Mesendoderm (in vitro differentiated cells): ENCODE measurements at regions not wholly inside any gene's neighbourhood (a gene's known extent, or its start where the extent isn't known, plus 50 kb on each side); places are given as distances from the start of the nearest gene placed in this dataset.

Experiments used
- DNase-seq: peaks from one replicate; pipeline ENCODE4 v3.0.0; 2013
- H2AK5ac ChIP-seq: 2 replicates; pipeline ENCODE4 v1.6.1; 2013; ENCODE audit warnings: low read length, inconsistent platforms
- H2BK120ac ChIP-seq: 2 replicates; pipeline ENCODE4 v1.6.1; 2013; ENCODE audit warnings: low read depth, mild to moderate bottlenecking, low read length, moderate library complexity, mixed read lengths
- H2BK15ac ChIP-seq: replicated peaks from 2 replicates; pipeline ENCODE4 v1.6.1; 2013; ENCODE audit warnings: low read depth, mild to moderate bottlenecking, moderate library complexity
- H2BK5ac ChIP-seq: 2 replicates; pipeline ENCODE4 v1.6.1; 2013; ENCODE audit warnings: low read length, inconsistent platforms
- H3K18ac ChIP-seq: 2 replicates; pipeline ENCODE4 v1.6.1; 2013; ENCODE audit warnings: mild to moderate bottlenecking, low read length, mixed read lengths
- H3K23ac ChIP-seq: one replicate; pipeline ENCODE4 v1.6.1; 2013; ENCODE audit warnings: low read length
- H3K27ac ChIP-seq: 2 replicates; pipeline ENCODE4 v1.5.1; 2013; ENCODE audit warnings: low read depth, mild to moderate bottlenecking, inconsistent platforms, low read length, moderate library complexity
- H3K27me3 ChIP-seq: 2 replicates; pipeline ENCODE4 v1.6.1; 2013; ENCODE audit warnings: low read length, control low read depth, mild to moderate bottlenecking, inconsistent platforms; ENCODE audit not compliant: insufficient read depth, poor library complexity
- H3K36me3 ChIP-seq: 2 replicates; pipeline ENCODE4 v1.6.1; 2013; ENCODE audit warnings: low read length, inconsistent platforms; ENCODE audit not compliant: control insufficient read depth, insufficient read depth
- H3K4ac ChIP-seq: one replicate; pipeline ENCODE4 v1.6.1; 2013; ENCODE audit warnings: low read depth, mild to moderate bottlenecking, low read length, moderate library complexity
- H3K4me1 ChIP-seq: 2 replicates; pipeline ENCODE4 v1.6.1; 2013; ENCODE audit warnings: low read depth, low read length, inconsistent platforms; ENCODE audit not compliant: control insufficient read depth
- H3K4me2 ChIP-seq: 2 replicates; pipeline ENCODE4 v1.6.1; 2013; ENCODE audit warnings: low read length
- H3K4me3 ChIP-seq: 2 replicates; pipeline ENCODE4 v1.5.1; 2013; ENCODE audit warnings: mild to moderate bottlenecking, low read length
- H3K56ac ChIP-seq: one replicate; pipeline ENCODE4 v1.6.1; 2013; ENCODE audit warnings: low read length
- H3K79me1 ChIP-seq: 2 replicates; pipeline ENCODE4 v1.6.1; 2013; ENCODE audit warnings: low read length, inconsistent platforms
- H3K79me2 ChIP-seq: 2 replicates; pipeline ENCODE4 v1.6.1; 2013; ENCODE audit warnings: mild to moderate bottlenecking, low read length; ENCODE audit not compliant: control insufficient read depth, insufficient read depth
- H3K9ac ChIP-seq: 2 replicates; pipeline ENCODE4 v1.6.1; 2013; ENCODE audit warnings: low read length, inconsistent platforms
- H4K5ac ChIP-seq: one replicate; pipeline ENCODE4 v1.6.1; 2013; ENCODE audit warnings: low read length
- H4K8ac ChIP-seq: one replicate; pipeline ENCODE4 v1.6.1; 2013; ENCODE audit warnings: low read depth, mild to moderate bottlenecking, control low read depth, low read length, moderate library complexity
- WGBS: extraction: QIAGEN DNeasy Blood & Tissue Kit; methylation state at CpG from one replicate; pipeline ENCODE4 v1.1.7; 2013; ENCODE audit warnings: low lambda C conversion rate, missing lambda C conversion rate; ENCODE audit not compliant: insufficient coverage; ENCODE audit errors: extremely low coverage; 5-methylcytosine and 5-hydroxymethylcytosine counted together

DNA sequence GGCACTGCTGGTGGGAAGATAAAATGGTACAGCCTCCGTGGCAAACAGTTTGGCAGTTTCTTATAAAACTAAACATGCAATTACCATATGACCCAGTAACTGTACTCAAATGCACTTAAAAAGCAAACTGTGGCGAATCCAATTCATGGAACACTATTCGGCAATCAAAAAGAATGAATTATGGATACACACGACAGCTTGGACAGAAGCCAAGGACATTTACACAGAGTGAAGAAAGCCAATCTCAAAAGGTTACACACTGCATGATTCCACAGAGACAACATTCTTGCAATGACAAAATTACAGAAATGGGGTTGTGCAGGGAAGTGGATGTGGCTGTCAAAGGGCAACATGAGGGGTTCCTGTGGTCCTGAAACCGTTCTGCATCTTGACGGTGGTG lies 122.1 kb upstream of the IQSEC1 start:
- Histone ChIP-seq H3K79me1 (no peaks in the 10 kb centered on the region), H3K27ac (no peak overlapping the region), H2BK15ac (no peak overlapping the region), H2BK5ac (no peak overlapping the region), H3K79me2 (no peaks in the 10 kb centered on the region), H3K4me3 (no peak overlapping the region), H3K27me3 (no peaks in the 10 kb centered on the region), H2BK120ac (no peak overlapping the region), H3K9ac (no peak overlapping the region), H2AK5ac (no peak overlapping the region), H4K8ac (no peak overlapping the region), H3K36me3 (no peaks in the 10 kb centered on the region), H3K56ac (no peak overlapping the region), H3K4ac (no peak overlapping the region), H3K23ac (no peak overlapping the region), H4K5ac (no peak overlapping the region), H3K4me1 (no peaks in the 10 kb centered on the region), H3K18ac (no peak overlapping the region), H3K4me2 (no peak overlapping the region)
- WGBS = no CpG with 5 or more reads among the region's 6 CpGs
- DNase-seq = no peak

DNA sequence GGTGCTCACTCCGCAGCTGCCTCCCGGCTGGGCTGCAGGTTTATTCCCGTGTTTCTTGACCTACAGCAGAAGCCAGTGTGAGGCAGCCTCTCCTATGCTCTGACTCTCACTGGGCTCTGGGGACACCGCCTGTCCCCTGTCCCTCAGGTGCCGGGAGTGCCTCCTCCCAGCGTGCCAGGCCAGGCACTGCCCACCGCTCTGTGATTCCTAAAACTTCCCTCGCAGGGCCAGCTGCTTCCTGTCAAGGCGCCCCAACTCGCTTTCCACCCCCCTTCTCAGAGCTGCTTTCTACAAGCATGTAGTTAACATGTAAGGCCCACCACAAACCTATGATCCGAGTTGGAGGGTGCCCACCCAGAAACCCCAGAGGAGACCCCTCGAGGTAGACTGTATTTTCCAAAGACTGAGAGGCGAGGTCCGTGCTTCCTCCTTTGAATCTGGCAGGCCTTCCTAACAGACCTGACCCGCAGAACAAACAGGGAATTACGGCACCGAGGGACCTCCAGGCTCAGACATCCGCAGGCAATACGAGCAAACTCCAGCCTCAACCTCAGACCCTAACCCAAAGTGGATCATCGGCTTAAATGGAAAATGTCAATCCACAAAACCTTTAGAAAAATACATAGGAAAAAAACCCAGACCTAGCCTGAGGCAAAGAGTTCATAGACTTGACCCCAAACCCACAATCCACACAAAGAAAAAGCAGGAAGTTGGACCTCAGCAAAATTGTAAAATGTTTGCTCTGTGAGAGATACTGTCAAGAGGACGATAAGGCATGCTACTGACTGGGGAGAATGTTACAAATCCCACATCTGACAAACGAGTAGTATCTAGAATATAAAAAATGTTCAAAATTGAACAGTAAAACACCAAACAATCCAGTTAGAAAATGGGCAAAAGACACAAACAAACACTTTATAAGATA lies 121.3 kb upstream of the IQSEC1 start:
- Histone ChIP-seq H3K79me2 (no peaks in the 10 kb centered on the region), H3K27ac (no peak overlapping the region), H2BK5ac (no peak overlapping the region), H3K4ac (no peak overlapping the region), H3K27me3 (no peaks in the 10 kb centered on the region), H3K56ac (peak overlapping the region; percentile 17), H3K4me1 (no peaks in the 10 kb centered on the region), H4K8ac (no peak overlapping the region), H2BK15ac (no peak overlapping the region), H3K23ac (no peak overlapping the region), H3K9ac (no peak overlapping the region), H2AK5ac (no peak overlapping the region), H3K4me2 (no peak overlapping the region), H3K4me3 (no peak overlapping the region), H3K36me3 (no peaks in the 10 kb centered on the region), H3K18ac (no peak overlapping the region), H2BK120ac (no peak overlapping the region), H4K5ac (no peak overlapping the region), H3K79me1 (no peaks in the 10 kb centered on the region)
- DNase-seq = no peak
- WGBS = no CpG with 5 or more reads among the region's 22 CpGs

DNA sequence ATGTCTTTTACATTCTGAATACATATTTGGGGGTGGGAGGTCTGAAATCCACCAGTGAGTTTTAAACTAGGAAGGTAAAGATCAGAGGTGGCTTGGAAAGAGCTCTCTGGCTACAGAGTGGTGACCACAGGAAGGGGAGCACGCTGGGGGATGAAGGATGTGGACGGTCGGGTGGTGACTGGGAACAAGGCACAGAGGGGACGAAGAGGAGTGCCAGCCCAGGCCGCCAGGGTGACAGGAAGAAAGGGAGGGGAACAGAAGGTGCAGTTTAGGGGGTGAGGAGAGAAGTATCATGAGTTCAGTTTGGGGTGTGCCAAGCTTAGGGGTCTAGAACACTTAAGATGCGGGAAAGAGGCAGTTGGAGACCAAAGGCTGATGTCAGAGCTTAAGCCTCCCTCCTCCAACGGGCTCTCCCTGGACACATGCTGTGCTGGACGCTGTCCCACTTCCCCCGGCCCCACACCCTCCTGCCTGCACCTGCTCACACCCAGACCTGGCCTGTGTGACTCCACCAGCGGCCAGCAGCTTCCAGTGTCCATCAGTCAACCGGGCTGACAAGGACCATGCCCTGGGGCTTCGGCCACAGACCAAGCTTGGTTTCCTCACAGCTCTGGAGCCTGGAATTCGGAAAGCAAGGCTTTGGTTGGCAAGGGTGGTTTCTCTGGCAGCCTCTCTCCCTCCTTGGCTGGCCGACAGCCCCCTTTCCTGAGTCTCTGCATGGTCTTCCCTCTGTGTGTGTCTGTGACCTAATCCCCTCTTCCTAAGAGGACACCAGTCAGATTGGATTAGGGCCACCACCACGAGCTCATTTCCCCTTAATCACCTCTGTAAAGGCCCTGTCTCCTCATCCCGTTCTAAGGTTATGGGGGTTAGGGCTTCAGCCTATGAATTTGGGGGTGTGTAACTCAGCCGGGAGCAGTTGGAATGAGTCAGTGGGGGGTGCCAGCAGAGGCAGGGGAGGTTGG lies 120.4 kb upstream of the IQSEC1 start:
- no peak overlapping the region for H3K18ac ChIP-seq
- H3K79me1 ChIP-seq = no peaks in the 10 kb centered on the region
- DNase-seq = no peak
- peak overlapping the region; percentile 4 for H3K23ac ChIP-seq
- H3K4me3 ChIP-seq = no peak overlapping the region
- H3K4me2 ChIP-seq = no peak overlapping the region
- H2BK120ac ChIP-seq = no peak overlapping the region
- H3K27ac ChIP-seq = no peak overlapping the region
- H3K79me2 ChIP-seq = no peaks in the 10 kb centered on the region
- WGBS = no CpG with 5 or more reads among the region's 17 CpGs
- no peak overlapping the region for H3K9ac ChIP-seq
- H3K27me3 ChIP-seq = no peaks in the 10 kb centered on the region
- no peak overlapping the region for H2BK15ac ChIP-seq
- no peak overlapping the region for H4K8ac ChIP-seq
- H2BK5ac ChIP-seq = no peak overlapping the region
- H3K4me1 ChIP-seq = no peaks in the 10 kb centered on the region
- no peaks in the 10 kb centered on the region for H3K36me3 ChIP-seq
- no peak overlapping the region for H2AK5ac ChIP-seq
- H4K5ac ChIP-seq = no peak overlapping the region
- H3K56ac ChIP-seq = peak overlapping the region; percentile 17
- H3K4ac ChIP-seq = no peak overlapping the region

DNA sequence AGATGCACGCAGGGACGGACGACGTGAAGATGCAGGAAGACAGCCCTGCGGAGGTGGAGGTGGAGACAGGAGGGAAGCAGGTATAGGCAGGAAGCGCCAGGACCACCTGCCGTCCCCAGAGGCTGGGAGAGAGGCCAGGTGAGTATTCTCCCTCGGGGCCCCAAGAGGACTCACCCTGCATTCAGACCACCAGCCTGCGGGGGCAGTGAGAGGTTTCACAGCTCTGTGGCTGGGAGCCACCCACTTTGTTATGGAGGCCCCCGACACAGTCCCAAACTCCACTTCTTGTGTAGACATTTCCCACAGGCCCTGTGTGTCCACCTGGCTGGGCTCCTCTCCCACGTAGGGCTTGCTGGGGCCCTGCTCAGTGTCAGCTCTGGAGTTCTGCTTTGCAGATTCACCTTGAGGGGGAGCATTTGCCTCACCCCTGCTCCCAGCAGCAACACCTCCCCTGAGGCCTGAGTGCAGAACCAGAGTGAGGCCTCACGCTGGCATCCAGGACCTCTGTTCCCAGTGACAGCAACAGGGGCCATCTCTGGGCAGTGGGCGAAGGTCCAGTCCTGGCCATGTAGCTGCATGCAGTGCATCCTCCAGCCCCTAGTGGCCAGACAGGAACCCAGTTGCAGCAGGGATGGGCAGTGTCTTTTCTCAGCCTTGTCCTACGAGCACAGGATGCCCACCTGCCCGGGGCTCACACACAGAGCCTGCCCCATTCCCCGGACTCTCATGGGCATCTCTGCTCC lies 119.4 kb upstream of the IQSEC1 start:
- no CpG with 5 or more reads among the region's 16 CpGs for WGBS
- Histone ChIP-seq H2BK5ac (no peak overlapping the region), H3K36me3 (no peaks in the 10 kb centered on the region), H4K8ac (no peak overlapping the region), H3K4me3 (no peak overlapping the region), H3K23ac (no peak overlapping the region), H3K79me2 (no peaks in the 10 kb centered on the region), H3K4ac (no peak overlapping the region), H3K27me3 (no peaks in the 10 kb centered on the region), H3K56ac (no peak overlapping the region), H3K18ac (no peak overlapping the region), H3K9ac (no peak overlapping the region), H3K4me2 (no peak overlapping the region), H4K5ac (no peak overlapping the region), H3K27ac (no peak overlapping the region), H3K79me1 (no peaks in the 10 kb centered on the region), H2AK5ac (no peak overlapping the region), H3K4me1 (no peaks in the 10 kb centered on the region), H2BK15ac (no peak overlapping the region), H2BK120ac (no peak overlapping the region)
- peak; percentile 30 for DNase-seq

DNA sequence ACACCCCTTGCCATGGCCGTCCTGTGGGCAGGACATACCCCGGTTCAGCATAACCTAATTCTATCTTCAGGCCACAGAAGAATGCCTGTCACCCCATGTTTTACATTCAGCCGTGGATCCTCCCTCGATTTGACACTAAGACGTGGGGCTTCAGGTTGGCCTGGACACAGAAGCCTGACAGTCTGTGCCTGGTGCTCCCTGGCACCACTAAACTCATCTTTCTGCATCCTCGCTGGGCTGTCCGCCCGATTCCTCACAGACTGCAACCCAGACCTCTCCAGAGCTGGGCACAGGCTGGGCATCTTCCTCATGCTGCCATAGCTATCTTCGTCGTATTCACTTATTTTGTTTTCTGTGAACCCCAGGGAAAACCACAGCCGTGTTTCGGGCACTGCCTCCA lies 117.8 kb upstream of the IQSEC1 start:
- Histone ChIP-seq H4K5ac (no peak overlapping the region), H2BK120ac (no peak overlapping the region), H3K36me3 (no peaks in the 10 kb centered on the region), H3K4me3 (no peak overlapping the region), H3K27me3 (no peaks in the 10 kb centered on the region), H3K4me2 (no peak overlapping the region), H2BK5ac (no peak overlapping the region), H3K23ac (no peak overlapping the region), H2AK5ac (no peak overlapping the region), H3K79me2 (no peaks in the 10 kb centered on the region), H3K18ac (no peak overlapping the region), H4K8ac (no peak overlapping the region), H3K79me1 (no peaks in the 10 kb centered on the region), H3K4me1 (no peaks in the 10 kb centered on the region), H3K4ac (no peak overlapping the region), H3K27ac (no peak overlapping the region), H3K9ac (no peak overlapping the region), H3K56ac (no peak overlapping the region), H2BK15ac (no peak overlapping the region)
- no CpG with 5 or more reads among the region's 12 CpGs for WGBS
- no peak for DNase-seq
